ENCODE measurements at regions not wholly inside any gene's neighbourhood (a gene's known extent, or its start where the extent isn't known, plus 50 kb on each side); places are given as distances from the start of the nearest gene placed in this dataset.

DNA sequence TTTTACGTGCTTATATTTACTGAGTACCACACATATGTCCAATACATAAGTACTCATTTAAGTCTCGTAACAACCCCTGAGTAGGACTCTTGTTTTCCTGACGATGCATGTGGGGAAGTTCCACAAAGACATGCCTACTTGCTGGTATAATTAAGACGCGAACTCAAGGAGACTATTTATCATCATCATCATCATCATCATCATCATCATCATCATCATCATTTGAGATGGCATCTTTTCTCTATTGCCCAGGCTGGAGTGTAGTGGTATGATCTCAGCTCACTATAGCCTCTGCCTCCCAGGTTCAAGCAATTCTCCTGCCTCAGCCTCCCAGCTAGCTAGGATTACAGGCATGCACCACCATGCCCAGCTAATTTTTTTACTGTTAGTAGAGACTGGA lies 809.9 kb upstream of the EEF2KMT start:
- intact Hi-C loops (cut with DNase I): no loop called here
- no peaks in the 10 kb centered on the region for H3K9me3 ChIP-seq
- H3K36me3 ChIP-seq: no peaks in the 10 kb centered on the region
- no peak overlapping the region for H3K4me3 ChIP-seq
- no peak overlapping the region for H3K27ac ChIP-seq
- H3K27me3 ChIP-seq: no peaks in the 10 kb centered on the region
- no peaks in the 10 kb centered on the region for H3K4me1 ChIP-seq
- no peak overlapping the region for H3K9ac ChIP-seq (ENCODE audit: low read depth in 2 of 2, low read length in 2 of 2)
- TF ChIP-seq, protein P1, sequence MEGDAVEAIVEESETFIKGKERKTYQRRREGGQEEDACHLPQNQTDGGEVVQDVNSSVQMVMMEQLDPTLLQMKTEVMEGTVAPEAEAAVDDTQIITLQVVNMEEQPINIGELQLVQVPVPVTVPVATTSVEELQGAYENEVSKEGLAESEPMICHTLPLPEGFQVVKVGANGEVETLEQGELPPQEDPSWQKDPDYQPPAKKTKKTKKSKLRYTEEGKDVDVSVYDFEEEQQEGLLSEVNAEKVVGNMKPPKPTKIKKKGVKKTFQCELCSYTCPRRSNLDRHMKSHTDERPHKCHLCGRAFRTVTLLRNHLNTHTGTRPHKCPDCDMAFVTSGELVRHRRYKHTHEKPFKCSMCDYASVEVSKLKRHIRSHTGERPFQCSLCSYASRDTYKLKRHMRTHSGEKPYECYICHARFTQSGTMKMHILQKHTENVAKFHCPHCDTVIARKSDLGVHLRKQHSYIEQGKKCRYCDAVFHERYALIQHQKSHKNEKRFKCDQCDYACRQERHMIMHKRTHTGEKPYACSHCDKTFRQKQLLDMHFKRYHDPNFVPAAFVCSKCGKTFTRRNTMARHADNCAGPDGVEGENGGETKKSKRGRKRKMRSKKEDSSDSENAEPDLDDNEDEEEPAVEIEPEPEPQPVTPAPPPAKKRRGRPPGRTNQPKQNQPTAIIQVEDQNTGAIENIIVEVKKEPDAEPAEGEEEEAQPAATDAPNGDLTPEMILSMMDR (IDR thresholded peaks at IDR 0.05): no peak
- DNase-seq: no peak

DNA sequence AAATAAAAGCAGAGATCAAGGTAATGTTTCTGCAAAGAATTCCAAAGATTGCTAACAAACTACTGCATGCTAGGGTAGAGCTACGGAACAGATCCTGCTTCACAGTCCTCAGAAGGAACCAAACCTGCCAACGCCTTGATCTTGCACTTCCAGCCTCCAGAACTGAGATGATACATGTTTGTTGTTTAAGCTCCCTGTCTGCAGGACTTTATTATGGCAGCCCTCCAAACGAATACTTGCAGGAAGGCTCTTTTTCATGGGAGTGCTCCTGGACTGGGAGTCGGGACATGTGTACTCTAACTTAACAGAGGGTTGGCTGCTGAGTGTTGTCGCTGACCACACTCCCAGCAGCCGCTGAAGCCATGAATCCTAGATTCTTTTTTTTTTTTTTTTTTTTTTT lies 808.8 kb upstream of the EEF2KMT start:
- no peak overlapping the region for H3K9ac ChIP-seq (ENCODE audit: low read depth in 2 of 2, low read length in 2 of 2)
- intact Hi-C loops (cut with DNase I): no loop called here
- H3K27ac ChIP-seq: no peak overlapping the region
- TF ChIP-seq, protein P1 (IDR thresholded peaks at IDR 0.05): no peak
- no peak for DNase-seq
- no peaks in the 10 kb centered on the region for H3K9me3 ChIP-seq
- no peaks in the 10 kb centered on the region for H3K36me3 ChIP-seq
- H3K4me3 ChIP-seq: no peak overlapping the region
- no peaks in the 10 kb centered on the region for H3K27me3 ChIP-seq
- H3K4me1 ChIP-seq: no peaks in the 10 kb centered on the region

DNA sequence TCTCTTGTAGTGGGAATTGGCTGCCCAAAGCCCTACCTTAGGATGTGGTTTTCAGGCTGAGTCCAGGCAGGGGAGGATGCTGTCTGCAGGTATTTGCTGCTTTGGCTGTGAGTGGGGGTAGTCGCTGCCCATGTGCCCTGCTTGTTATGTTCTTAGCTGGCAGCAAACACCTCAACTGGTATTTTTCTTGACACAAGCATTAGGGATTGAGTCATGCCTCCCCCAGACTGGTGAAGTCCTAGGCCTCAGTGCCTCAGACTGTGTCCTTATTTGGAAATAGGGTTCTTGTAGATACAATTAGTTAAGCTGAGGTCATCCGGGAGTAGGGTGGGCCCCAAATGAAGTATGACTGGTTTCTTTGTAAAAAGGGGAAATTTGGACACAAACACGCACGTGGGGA lies 808.3 kb upstream of the EEF2KMT start:
- no peak overlapping the region for H3K27ac ChIP-seq
- TF ChIP-seq, protein P1 (IDR thresholded peaks at IDR 0.05): no peak
- no peak for DNase-seq

DNA sequence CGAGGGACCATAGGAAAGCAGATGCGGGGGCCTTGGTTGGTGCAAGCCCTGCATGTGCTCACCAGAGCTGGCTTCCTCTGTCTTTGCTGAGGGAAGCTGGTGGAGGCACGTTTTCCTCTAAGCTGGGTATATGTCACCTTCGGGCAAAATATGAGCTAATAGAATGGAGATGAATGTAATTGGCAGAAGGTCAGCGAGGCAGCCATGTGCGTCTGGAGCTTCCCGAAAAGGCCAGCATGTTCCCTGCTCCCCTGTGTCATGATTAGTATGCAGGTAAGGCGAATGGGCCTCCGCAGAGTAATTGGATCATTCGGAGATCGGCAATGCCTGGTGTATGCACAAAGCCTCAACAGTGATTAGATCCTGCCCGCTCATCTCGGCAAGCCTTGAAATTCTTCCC lies 806.2 kb upstream of the EEF2KMT start:
- no peak for DNase-seq
- no peaks in the 10 kb centered on the region for H3K4me1 ChIP-seq
- TF ChIP-seq, protein P1 (IDR thresholded peaks at IDR 0.05): no peak
- no peaks in the 10 kb centered on the region for H3K9me3 ChIP-seq
- no peak overlapping the region for H3K9ac ChIP-seq (ENCODE audit: low read depth in 2 of 2, low read length in 2 of 2)
- H3K36me3 ChIP-seq: no peaks in the 10 kb centered on the region
- H3K4me3 ChIP-seq: no peak overlapping the region
- H3K27me3 ChIP-seq: no peaks in the 10 kb centered on the region
- no peak overlapping the region for H3K27ac ChIP-seq
- intact Hi-C loops (cut with DNase I): no loop called here

More for the DNA sequence above, 808.3 kb upstream of the EEF2KMT start:
- Histone ChIP-seq H3K4me1 (no peaks in the 10 kb centered on the region), H3K36me3 (no peaks in the 10 kb centered on the region), H3K4me3 (no peak overlapping the region), H3K9me3 (no peaks in the 10 kb centered on the region), H3K9ac (ENCODE audit: low read depth in 2 of 2, low read length in 2 of 2) (no peak overlapping the region), H3K27me3 (no peaks in the 10 kb centered on the region)
- intact Hi-C loops (cut with DNase I): no loop called here

DNA sequence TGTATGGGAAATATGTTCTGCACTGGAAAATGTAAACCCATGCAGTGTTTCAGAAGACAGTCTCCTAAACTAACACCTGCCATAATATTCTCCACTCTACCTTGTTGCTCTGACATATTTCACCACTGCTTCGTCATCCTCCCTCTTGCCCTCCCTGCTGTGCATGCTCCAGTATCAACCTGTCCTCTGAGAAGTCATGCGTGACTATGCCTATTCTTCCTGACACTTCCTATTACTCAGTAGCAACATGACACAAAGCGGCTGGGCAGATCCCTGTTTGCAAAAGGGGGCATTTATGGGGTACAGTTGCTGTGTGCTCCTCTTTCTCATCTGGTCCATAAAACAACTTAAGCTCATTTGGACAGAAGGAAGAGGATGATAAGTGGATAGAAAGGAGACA lies 805.6 kb upstream of the EEF2KMT start:
- H3K9me3 ChIP-seq: no peaks in the 10 kb centered on the region
- H3K4me1 ChIP-seq: no peaks in the 10 kb centered on the region
- no peak overlapping the region for H3K27ac ChIP-seq
- no peak for DNase-seq
- intact Hi-C loops (cut with DNase I): no loop called here
- no peak overlapping the region for H3K9ac ChIP-seq (ENCODE audit: low read depth in 2 of 2, low read length in 2 of 2)
- no peak overlapping the region for H3K4me3 ChIP-seq
- no peaks in the 10 kb centered on the region for H3K27me3 ChIP-seq
- TF ChIP-seq, protein P1 (IDR thresholded peaks at IDR 0.05): no peak
- H3K36me3 ChIP-seq: no peaks in the 10 kb centered on the region

DNA sequence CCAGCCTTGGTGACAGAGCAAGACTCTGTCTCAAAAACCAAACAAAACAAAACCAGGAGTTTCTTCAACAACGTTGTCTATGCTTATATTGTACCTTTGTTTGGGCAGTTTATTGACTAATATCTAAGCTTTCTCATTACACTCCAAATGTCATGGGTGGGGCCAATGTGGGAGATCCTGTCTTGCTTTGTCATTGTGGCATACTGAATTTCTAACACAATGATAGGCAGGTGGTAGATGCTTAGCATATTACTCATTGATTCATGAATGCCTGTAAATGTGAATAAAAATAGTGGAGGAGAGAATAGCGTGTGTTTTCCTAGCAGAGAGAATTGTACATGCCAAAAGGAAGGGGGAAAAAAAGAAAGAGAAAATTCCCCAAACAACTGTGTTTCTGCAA lies 802.5 kb upstream of the EEF2KMT start:
- intact Hi-C loops (cut with DNase I): no loop called here
- TF ChIP-seq, protein P1 (IDR thresholded peaks at IDR 0.05): no peak

More for the DNA sequence above, 802.5 kb upstream of the EEF2KMT start:
- Histone ChIP-seq H3K4me3 (no peak overlapping the region), H3K27ac (no peak overlapping the region), H3K27me3 (no peaks in the 10 kb centered on the region), H3K4me1 (no peaks in the 10 kb centered on the region), H3K36me3 (no peaks in the 10 kb centered on the region), H3K9me3 (no peaks in the 10 kb centered on the region), H3K9ac (ENCODE audit: low read depth in 2 of 2, low read length in 2 of 2) (no peak overlapping the region)
- DNase-seq: no peak

Measured in colonic mucosa (tissue), 4 donors.